ENCODE measurements at regions not wholly inside any gene's neighbourhood (a gene's known extent, or its start where the extent isn't known, plus 50 kb on each side); places are given as distances from the start of the nearest gene placed in this dataset.
"Not testable (repeated sequence)": the region's sequence is repeated elsewhere in the genome, so short reads cannot be mapped to it uniquely, and the experiment has no call there.

DNA sequence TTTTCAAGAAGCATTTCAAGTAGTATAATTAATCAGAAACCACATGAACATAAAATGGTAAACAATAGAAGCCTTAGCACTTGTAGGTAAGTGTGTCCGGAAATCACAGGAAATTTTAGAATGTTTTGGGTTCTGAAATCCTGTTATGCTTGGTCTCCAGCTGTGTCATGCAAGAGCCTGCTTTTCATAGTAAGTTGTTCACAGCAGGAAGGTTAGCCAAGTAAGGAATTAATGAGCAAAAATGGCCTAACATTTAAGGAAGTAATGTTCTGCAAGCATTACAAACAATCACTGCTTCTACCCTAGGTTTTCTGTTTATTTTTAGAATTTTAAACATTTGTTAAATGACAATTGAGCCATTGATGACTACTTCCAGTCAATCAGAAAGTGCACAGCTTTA, 669.5 kb downstream of the SLCO4C1 start:
- DNase-seq, result no peak

GRCh38 chr5:101611039-101611438, 685.0 kb downstream of the SLCO4C1 start:
- no peak for DNase-seq

GRCh38 chr5:101608322-101608721, 687.8 kb downstream of the SLCO4C1 start:
- DNase-seq, result no peak

DNA sequence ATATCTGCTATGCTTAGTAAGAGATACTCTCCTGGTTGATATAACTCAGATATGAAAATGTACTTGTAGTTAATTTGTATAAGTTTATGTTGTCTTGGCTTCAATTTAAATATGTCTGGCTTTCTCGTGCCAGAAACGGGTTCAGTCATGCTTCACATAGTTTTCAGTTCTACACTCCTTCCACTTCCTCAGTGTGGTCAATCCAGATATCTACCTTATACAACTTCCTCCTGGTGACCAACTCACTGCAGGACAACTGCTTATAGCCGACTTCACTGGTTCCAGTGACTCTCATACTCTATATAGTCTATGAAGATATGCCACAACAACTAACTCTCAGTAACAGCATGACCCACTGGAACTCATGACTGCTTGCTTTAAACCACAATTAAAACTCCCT, 690.4 kb downstream of the SLCO4C1 start:
- no peak for DNase-seq

DNA sequence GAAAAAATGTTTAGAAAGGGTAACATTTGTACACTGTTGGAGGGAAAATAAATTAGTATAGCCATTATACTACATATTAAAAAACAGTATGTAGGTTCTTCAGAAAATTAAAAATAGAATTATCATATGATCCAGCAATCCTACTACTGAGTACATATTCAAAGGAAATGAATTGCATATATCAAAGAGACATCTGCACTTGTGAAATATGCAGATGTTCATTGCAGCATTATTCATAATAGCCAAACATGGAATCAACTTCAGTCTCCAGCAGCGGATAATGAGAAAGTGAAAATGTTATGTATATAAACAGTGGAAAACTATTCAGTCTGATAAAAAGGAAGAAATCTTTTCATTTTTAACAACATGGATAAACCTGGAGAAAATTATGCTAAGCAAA, 695.5 kb downstream of the SLCO4C1 start:
- no peak for DNase-seq

GRCh38 chr5:101590384-101590783, 687.3 kb upstream of the ST8SIA4 start:
- no peak for DNase-seq

- DNase-seq, result no peak
These were observed 682.3 kb upstream of the ST8SIA4 start for GRCh38 chr5:101585366-101585765.

- DNase-seq, result no peak
These were observed 677.5 kb upstream of the ST8SIA4 start for GRCh38 chr5:101580591-101580990.

GRCh38 chr5:101574017-101574416, 670.9 kb upstream of the ST8SIA4 start:
- DNase-seq, result no peak

DNA sequence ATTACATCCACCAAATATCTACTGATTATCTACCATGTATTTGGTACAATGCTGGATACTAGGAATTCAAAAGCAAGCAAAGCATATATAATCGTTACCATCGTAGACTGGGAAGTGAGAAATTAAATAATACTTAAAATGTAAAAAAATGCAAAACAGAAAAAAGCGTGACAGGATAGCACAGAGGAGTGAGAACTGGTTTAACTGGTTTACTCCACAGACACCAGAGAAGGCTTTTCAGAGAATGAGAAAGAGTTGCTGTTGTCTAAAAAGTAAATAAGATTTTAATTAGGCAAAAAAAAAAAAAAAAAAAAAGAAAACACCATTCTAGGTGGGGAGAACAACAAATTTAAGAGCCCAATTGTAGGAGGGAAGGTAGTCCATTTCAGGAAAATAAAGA, 657.9 kb upstream of the ST8SIA4 start:
- no peak for DNase-seq

GRCh38 chr5:101543780-101544179, 640.7 kb upstream of the ST8SIA4 start:
- DNase-seq, result no peak

- no peak for DNase-seq
These were observed 636.2 kb upstream of the ST8SIA4 start for GRCh38 chr5:101539315-101539714.

GRCh38 chr5:101535626-101536025, 632.5 kb upstream of the ST8SIA4 start:
- DNase-seq, result no peak

- no peak for DNase-seq
These were observed 631.5 kb upstream of the ST8SIA4 start for GRCh38 chr5:101534491-101535110.

- DNase-seq, result no peak
These were observed 629.3 kb upstream of the ST8SIA4 start for GRCh38 chr5:101532430-101532829.

DNA sequence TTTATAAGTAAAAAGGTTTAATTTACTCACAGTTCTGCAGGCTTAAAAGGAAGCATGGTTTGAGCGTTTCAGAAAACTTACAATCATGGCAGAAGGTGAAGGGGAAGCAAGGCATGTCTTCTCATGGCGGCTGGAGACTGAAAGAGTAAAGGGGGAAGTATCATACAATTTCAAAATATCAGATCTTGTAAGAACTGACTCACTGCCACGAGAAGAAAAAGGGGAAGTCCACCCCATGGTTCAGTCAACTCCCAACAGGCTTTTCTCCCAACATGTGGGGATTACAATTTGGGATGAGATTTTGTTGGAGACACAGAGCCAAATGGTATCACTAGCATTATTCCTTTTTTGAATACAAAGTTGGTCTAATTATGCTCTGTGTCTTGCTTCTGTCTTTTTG, 627.9 kb upstream of the ST8SIA4 start:
- no peak for DNase-seq

GRCh38 chr5:101529094-101529493, 626.0 kb upstream of the ST8SIA4 start:
- DNase-seq, result not testable (repeated sequence)

GRCh38 chr5:101520417-101520816, 617.3 kb upstream of the ST8SIA4 start:
- DNase-seq, result no peak

DNA sequence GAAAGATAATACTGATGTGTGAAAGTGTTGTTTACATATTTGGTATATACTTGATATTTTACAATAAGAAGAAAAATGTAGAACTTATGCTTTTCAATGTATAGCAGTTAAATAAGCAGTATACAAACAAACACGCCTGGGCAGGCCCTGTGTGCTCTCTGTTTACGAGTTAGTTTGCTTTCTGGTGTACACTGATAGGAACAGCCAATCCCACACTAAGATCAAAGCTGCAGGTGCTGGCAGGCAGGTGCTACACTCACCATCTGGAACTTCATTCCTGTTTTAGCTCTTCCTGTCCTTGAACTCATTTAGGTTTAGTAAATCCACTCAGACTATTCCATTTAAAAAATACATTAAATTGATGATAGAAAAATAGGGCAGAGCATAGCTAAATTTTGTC, 614.7 kb upstream of the ST8SIA4 start:
- no peak for DNase-seq

- DNase-seq, result no peak
These were observed 612.6 kb upstream of the ST8SIA4 start for GRCh38 chr5:101515721-101516120.

DNA sequence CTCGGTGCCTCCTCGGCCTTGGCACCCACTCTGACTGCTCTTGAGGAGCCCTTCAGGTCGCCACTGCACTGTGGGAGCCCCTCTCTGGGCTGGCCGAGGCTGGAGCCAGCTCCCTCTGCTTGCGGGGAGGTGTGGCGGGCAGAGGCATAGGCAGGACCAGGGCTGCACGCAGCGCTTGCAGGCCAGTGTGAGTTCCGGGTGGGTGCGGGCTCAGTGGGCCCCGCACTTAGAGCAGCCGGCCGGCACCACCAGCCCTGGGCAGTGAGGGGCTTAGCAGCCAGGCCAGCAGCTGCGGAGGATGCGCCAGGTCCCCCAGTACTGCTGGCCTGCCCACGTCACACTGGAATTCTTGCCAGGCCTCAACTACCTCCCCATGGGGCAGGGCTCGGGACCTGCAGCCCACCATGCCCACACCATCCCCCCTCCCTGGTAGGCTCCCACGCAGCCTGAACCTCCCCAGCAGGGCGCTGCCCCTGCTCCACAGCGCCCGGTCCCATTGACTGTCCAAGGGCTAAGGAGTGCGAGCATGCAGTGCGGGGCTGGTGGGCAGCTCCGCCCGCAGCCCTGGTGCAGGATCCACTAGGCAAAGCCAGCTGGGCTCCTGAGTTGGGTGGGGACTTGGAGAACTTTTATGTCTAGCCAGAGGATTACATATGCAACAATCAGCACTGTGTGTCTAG, 602.9 kb upstream of the ST8SIA4 start:
- no peak for DNase-seq

GRCh38 chr5:101482931-101483330, 579.8 kb upstream of the ST8SIA4 start:
- DNase-seq, result no peak

DNA sequence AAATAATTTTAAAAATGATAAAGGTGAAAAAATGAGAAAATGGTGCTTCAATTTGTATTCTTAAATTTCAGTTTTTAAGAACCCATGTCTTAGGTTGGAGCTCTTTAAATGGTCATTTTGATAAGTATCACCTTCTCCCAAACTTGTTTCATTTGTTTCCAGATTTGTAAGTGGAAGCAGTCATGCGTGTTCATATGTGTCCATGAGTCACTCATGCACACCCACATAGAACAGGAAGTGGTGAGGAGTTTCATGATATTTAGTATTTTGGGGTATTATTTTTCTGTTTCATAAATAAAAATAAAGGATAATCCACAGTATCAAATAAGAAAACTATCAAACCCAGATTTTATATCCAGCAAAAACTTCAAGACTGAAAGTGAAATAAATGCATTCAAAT, 570.4 kb upstream of the ST8SIA4 start:
- no peak for DNase-seq

GRCh38 chr5:101461455-101461854, 558.4 kb upstream of the ST8SIA4 start:
- no peak for DNase-seq

DNA sequence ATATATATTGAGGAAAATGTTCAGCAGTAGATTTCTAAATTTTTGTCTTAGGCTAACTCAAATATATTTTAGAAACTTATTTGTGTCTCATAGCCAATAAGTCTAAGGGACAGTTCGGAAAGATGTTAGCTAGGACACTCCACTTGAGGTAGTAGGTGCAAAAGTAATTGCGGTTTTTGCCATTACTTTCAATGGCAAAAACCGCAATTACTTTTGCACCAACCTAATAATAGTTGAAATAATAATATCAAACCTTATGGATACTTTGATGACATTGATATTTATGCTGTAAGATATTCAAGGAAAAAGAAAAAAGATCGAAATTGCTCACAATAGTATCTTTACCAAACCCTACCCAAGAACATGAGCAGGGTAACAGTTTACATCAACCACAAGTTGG, 555.5 kb upstream of the ST8SIA4 start:
- DNase-seq, result no peak
